ENCODE measurements at regions not wholly inside any gene's neighbourhood (a gene's known extent, or its start where the extent isn't known, plus 50 kb on each side); places are given as distances from the start of the nearest gene placed in this dataset.

- no peak for TF ChIP-seq SPI1 (IDR thresholded peaks at IDR 0.05; ENCODE audit: borderline replicate concordance, insufficient read depth, low read depth, low read length)
- no peak for TF ChIP-seq JUND (IDR thresholded peaks at IDR 0.05; ENCODE audit: low read depth, low read length)
- no peak for TF ChIP-seq MEF2B (IDR thresholded peaks at IDR 0.05; ENCODE audit: partially characterized antibody, poor library complexity, severe bottlenecking)
- no peak for TF ChIP-seq MEF2A (IDR thresholded peaks at IDR 0.05; ENCODE audit: insufficient read depth, low read depth, low read length)
- no peak for TF ChIP-seq TCF3 (IDR thresholded peaks at IDR 0.05; ENCODE audit: borderline replicate concordance, insufficient read depth, low read depth, low read length)
- TF ChIP-seq KDM1A (IDR thresholded peaks at IDR 0.05; ENCODE audit: borderline replicate concordance): no peak
- TF ChIP-seq MTA3 (IDR thresholded peaks at IDR 0.05; ENCODE audit: borderline replicate concordance, low read length): no peak
- TF ChIP-seq BCLAF1 (IDR thresholded peaks at IDR 0.05): no peak
- TF ChIP-seq SMAD1 (IDR thresholded peaks at IDR 0.05; ENCODE audit: low read depth, partially characterized antibody): no peak
- TF ChIP-seq RELB (IDR thresholded peaks at IDR 0.05; ENCODE audit: low read depth): no peak
These were observed 68.1 kb upstream of the ABI3BP start (continued) for GRCh38 chr3:101061312-101061711.

Data from GM12878 (cell line).